ENCODE measurements at regions not wholly inside any gene's neighbourhood (a gene's known extent, or its start where the extent isn't known, plus 50 kb on each side); places are given as distances from the start of the nearest gene placed in this dataset.
"Not testable (repeated sequence)": the region's sequence is repeated elsewhere in the genome, so short reads cannot be mapped to it uniquely, and the experiment has no call there.

DNA sequence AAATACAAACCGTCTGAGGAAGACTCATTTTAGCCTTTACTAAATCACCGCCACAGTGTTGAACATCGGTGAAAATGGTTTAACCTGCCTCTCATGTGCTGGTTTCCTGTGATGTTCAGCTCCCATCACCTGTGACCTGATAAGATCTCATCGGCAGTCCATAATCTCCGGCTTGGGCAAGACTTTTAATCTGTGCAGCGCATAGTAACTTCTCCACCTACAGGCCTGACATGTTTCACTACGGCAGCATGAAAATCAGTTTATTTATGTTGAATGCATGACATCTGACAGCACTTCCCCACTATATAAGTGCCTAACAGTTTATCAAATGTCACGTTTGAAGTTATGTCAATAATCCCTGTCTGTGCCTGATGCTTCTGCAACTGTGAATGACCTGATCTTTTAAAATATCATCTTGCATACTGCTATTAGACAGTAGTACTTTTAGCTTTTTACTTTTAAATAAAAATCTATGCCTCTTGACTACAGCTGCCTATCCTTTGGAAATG, 1919.8 kb upstream of the AGA start:
- no peaks in the 10 kb centered on the region for H3K4me1 ChIP-seq (ENCODE audit: control insufficient read depth in 1 of 2, insufficient read depth in 2 of 2, low read length in 2 of 2)
- H3K4me3 ChIP-seq (replicated peaks in 1 of 3; ENCODE audit: low read depth in 2 of 3, low read length in 3 of 3), result no peak overlapping the region
- H3K9ac ChIP-seq (ENCODE audit: insufficient read depth, low read length, poor library complexity, severe bottlenecking), result no peak overlapping the region
- no peak overlapping the region for H3K27ac ChIP-seq (ENCODE audit: low read depth in 1 of 2, low read length in 2 of 2)
- H3K36me3 ChIP-seq (replicated peaks in 1 of 2; ENCODE audit: control insufficient read depth in 1 of 2, insufficient read depth in 2 of 2, low read length in 2 of 2), result no peaks in the 10 kb centered on the region
- no peak overlapping the region for H3K4me2 ChIP-seq (replicated peaks; ENCODE audit: extremely low read depth, low read length, poor library complexity, severe bottlenecking)
- H3K9me3 Mint-ChIP-seq, result peaks cover 0 to 6% (median 4%) of the 10 kb centered on the region in 7 donors
- H3K27ac Mint-ChIP-seq, result no peak overlapping the region
- H3K4me1 Mint-ChIP-seq, result no peaks in the 10 kb centered on the region
- no peaks in the 10 kb centered on the region for H3K79me2 ChIP-seq (ENCODE audit: insufficient read depth, low read length)
- no peak overlapping the region for H3K4me3 Mint-ChIP-seq
- WGBS (ENCODE audit: insufficient coverage), result 80% methylated on average over 3 of the region's 8 CpGs
- peaks cover 0 to 6% of the 10 kb centered on the region in 2 donors for H3K9me3 ChIP-seq (replicated peaks in 1 of 2; ENCODE audit: control insufficient read depth in 1 of 2, insufficient read depth in 1 of 2, low read length in 2 of 2)
- intact Hi-C loops (cut with micrococcal nuclease), result no loop called here
- no peaks in the 10 kb centered on the region for H4K20me1 ChIP-seq (ENCODE audit: insufficient read depth, low read length)
- H3K27me3 Mint-ChIP-seq (ENCODE audit: low read depth in 3 of 3), result no peaks in the 10 kb centered on the region
- H2AFZ ChIP-seq (ENCODE audit: insufficient read depth, low read depth, low read length, poor library complexity, severe bottlenecking), result no peak overlapping the region
- H3K27me3 ChIP-seq (ENCODE audit: control insufficient read depth in 2 of 2, insufficient read depth in 2 of 2, low read length in 2 of 2), result no peaks in the 10 kb centered on the region
- TF ChIP-seq, protein P1, sequence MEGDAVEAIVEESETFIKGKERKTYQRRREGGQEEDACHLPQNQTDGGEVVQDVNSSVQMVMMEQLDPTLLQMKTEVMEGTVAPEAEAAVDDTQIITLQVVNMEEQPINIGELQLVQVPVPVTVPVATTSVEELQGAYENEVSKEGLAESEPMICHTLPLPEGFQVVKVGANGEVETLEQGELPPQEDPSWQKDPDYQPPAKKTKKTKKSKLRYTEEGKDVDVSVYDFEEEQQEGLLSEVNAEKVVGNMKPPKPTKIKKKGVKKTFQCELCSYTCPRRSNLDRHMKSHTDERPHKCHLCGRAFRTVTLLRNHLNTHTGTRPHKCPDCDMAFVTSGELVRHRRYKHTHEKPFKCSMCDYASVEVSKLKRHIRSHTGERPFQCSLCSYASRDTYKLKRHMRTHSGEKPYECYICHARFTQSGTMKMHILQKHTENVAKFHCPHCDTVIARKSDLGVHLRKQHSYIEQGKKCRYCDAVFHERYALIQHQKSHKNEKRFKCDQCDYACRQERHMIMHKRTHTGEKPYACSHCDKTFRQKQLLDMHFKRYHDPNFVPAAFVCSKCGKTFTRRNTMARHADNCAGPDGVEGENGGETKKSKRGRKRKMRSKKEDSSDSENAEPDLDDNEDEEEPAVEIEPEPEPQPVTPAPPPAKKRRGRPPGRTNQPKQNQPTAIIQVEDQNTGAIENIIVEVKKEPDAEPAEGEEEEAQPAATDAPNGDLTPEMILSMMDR (IDR thresholded peaks at IDR 0.05), result no peak
- H3K36me3 Mint-ChIP-seq, result no peaks in the 10 kb centered on the region
- DNase-seq, result no peak

DNA sequence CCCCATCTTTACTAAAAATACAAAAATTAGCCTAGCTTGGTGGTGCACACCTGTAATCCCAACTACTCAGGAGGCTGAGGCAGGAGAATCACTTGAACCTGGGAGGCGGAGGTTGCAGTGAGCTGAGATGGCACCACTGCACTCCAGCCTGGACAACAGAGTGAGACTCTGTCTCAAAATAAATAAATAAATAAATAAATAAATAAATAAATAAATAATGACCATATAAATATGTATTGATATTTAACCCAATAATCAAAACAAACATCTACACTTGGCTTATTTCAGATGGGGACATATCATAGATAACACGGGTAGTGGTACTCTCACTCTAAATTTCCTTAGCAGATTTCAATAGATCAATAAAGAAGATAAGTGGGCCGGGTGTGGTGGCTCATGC, 1923.7 kb upstream of the AGA start:
- H3K36me3 ChIP-seq (replicated peaks in 1 of 2; ENCODE audit: control insufficient read depth in 1 of 2, insufficient read depth in 2 of 2, low read length in 2 of 2); intact Hi-C loops (cut with micrococcal nuclease); H3K27me3 Mint-ChIP-seq (ENCODE audit: low read depth in 3 of 3); H3K27me3 ChIP-seq (ENCODE audit: control insufficient read depth in 2 of 2, insufficient read depth in 2 of 2, low read length in 2 of 2); H2AFZ ChIP-seq (ENCODE audit: insufficient read depth, low read depth, low read length, poor library complexity, severe bottlenecking); H3K4me2 ChIP-seq (replicated peaks; ENCODE audit: extremely low read depth, low read length, poor library complexity, severe bottlenecking); H3K9ac ChIP-seq (ENCODE audit: insufficient read depth, low read length, poor library complexity, severe bottlenecking); H3K27ac ChIP-seq (ENCODE audit: low read depth in 1 of 2, low read length in 2 of 2); DNase-seq; H3K4me3 ChIP-seq (replicated peaks in 1 of 3; ENCODE audit: low read depth in 2 of 3, low read length in 3 of 3); H3K27ac Mint-ChIP-seq; H3K4me1 ChIP-seq (ENCODE audit: control insufficient read depth in 1 of 2, insufficient read depth in 2 of 2, low read length in 2 of 2); H3K4me1 Mint-ChIP-seq; H3K4me3 Mint-ChIP-seq; H3K79me2 ChIP-seq (ENCODE audit: insufficient read depth, low read length); H3K9me3 Mint-ChIP-seq; H3K36me3 Mint-ChIP-seq; H4K20me1 ChIP-seq (ENCODE audit: insufficient read depth, low read length): not testable (repeated sequence)
- peaks cover 0 to 10% of the 10 kb centered on the region in 2 donors for H3K9me3 ChIP-seq (replicated peaks in 1 of 2; ENCODE audit: control insufficient read depth in 1 of 2, insufficient read depth in 1 of 2, low read length in 2 of 2)
- no CpG with 5 or more reads among the region's 3 CpGs for WGBS (ENCODE audit: insufficient coverage)

Data from CD14-positive monocyte (primary cell).